Duodenal mucosa (tissue), 2 donors: ENCODE measurements at regions not wholly inside any gene's neighbourhood (a gene's known extent, or its start where the extent isn't known, plus 50 kb on each side); places are given as distances from the start of the nearest gene placed in this dataset.
"Not testable (repeated sequence)": the region's sequence is repeated elsewhere in the genome, so short reads cannot be mapped to it uniquely, and the experiment has no call there.

ENCODE experiments used
- H3K27ac ChIP-seq: one replicate; pipeline ENCODE4 v1.7.0; 2013; ENCODE audit warnings: low read depth, low read length
- H3K27me3 ChIP-seq, 2 donors: one replicate each; pipeline ENCODE4 v1.7.0; 2013; ENCODE audit warnings: low read length in 2 of 2, control low read depth in 1 of 2; ENCODE audit not compliant: insufficient read depth in 2 of 2, control insufficient read depth in 1 of 2
- H3K36me3 ChIP-seq, 2 donors: one replicate each; pipeline ENCODE4 v1.7.0; 2013; ENCODE audit warnings: low read length in 2 of 2, control low read depth in 1 of 2; ENCODE audit not compliant: insufficient read depth in 2 of 2, control insufficient read depth in 1 of 2
- H3K4me1 ChIP-seq, 2 donors: one replicate each; pipeline ENCODE4 v1.7.0; 2013; ENCODE audit warnings: low read length in 2 of 2, control low read depth in 1 of 2; ENCODE audit not compliant: insufficient read depth in 2 of 2, control insufficient read depth in 1 of 2
- H3K4me3 ChIP-seq, 2 donors: one replicate each; pipeline ENCODE4 v1.7.0; 2013; ENCODE audit warnings: low read length in 2 of 2, low read depth in 1 of 2
- H3K9ac ChIP-seq, 2 donors: one replicate each; pipeline ENCODE4 v1.7.0; 2013; ENCODE audit warnings: low read length in 2 of 2, low read depth in 1 of 2
- H3K9me3 ChIP-seq, 2 donors: one replicate each; pipeline ENCODE4 v1.7.0; 2013; ENCODE audit warnings: low read length in 2 of 2, control low read depth in 1 of 2; ENCODE audit not compliant: control insufficient read depth in 1 of 2

DNA sequence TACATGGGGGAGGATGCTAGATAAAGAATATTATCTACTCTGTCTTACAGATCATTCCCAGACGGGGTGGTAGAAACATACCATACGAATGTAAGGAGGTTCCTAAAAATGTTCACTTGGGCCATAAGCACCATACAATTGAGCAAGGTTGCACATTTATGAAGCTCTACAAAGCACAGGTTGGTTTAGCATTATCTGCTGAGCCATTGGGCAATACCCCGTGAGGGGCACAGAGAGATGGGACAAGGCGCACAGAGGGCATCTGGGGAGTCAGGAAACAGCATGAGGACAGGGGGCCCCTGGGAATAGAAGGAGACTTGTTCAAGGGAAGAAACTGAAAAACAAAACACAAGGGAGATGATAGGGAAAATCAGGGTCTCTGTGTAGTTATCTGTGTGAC is 305.3 kb downstream of the TRIML1 start:
- Histone ChIP-seq H3K27me3 (no peaks in the 10 kb centered on the region), H3K36me3 (no peaks in the 10 kb centered on the region), H3K9ac (no peak overlapping the region), H3K27ac (no peak overlapping the region), H3K4me3 (no peak overlapping the region), H3K9me3 (no peaks in the 10 kb centered on the region), H3K4me1 (no peaks in the 10 kb centered on the region)

- not testable (repeated sequence) for H3K27ac ChIP-seq, H3K9me3 ChIP-seq, H3K4me1 ChIP-seq, H3K9ac ChIP-seq, H3K4me3 ChIP-seq, H3K36me3 ChIP-seq, H3K27me3 ChIP-seq
These were observed 309.8 kb downstream of the TRIML1 start for GRCh38 chr4:188448996-188449395.

- H3K27ac ChIP-seq, result no peak overlapping the region
- H3K27me3 ChIP-seq, result no peaks in the 10 kb centered on the region
- H3K9me3 ChIP-seq, result no peaks in the 10 kb centered on the region
- no peak overlapping the region for H3K9ac ChIP-seq
- no peak overlapping the region for H3K4me3 ChIP-seq
- no peaks in the 10 kb centered on the region for H3K4me1 ChIP-seq
- no peaks in the 10 kb centered on the region for H3K36me3 ChIP-seq
These were observed 311.3 kb downstream of the TRIML1 start for GRCh38 chr4:188450571-188450970.

DNA sequence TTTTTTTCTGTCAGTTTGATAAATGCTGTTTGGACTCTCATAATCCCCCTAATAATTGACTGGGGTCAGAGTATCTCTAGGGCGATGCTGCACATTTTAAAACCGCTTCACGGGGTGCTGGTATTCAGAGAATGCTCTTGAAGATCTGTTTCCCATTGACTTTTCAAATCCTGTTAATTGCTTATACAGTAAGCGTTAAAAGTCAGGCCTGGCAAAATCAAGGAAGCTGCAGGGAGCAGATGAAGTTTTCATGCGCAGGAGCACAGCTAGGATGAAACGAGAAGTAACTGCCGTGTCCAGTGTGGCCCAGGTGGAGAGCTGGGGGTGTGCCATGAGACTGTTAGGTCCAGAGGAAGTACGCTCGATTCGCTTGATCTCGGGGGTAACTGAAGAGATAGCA is 312.9 kb downstream of the TRIML1 start:
- H3K9me3 ChIP-seq, result no peaks in the 10 kb centered on the region
- H3K27ac ChIP-seq, result no peak overlapping the region
- H3K9ac ChIP-seq, result no peak overlapping the region
- H3K36me3 ChIP-seq, result no peaks in the 10 kb centered on the region
- H3K4me3 ChIP-seq, result no peak overlapping the region
- no peaks in the 10 kb centered on the region for H3K27me3 ChIP-seq
- no peaks in the 10 kb centered on the region for H3K4me1 ChIP-seq

GRCh38 chr4:188454575-188454974 is 315.3 kb downstream of the TRIML1 start:
- no peaks in the 10 kb centered on the region for H3K9me3 ChIP-seq
- H3K4me3 ChIP-seq, result no peak overlapping the region
- no peak overlapping the region for H3K27ac ChIP-seq
- H3K27me3 ChIP-seq, result no peaks in the 10 kb centered on the region
- H3K9ac ChIP-seq, result no peak overlapping the region
- H3K4me1 ChIP-seq, result no peaks in the 10 kb centered on the region
- no peaks in the 10 kb centered on the region for H3K36me3 ChIP-seq

DNA sequence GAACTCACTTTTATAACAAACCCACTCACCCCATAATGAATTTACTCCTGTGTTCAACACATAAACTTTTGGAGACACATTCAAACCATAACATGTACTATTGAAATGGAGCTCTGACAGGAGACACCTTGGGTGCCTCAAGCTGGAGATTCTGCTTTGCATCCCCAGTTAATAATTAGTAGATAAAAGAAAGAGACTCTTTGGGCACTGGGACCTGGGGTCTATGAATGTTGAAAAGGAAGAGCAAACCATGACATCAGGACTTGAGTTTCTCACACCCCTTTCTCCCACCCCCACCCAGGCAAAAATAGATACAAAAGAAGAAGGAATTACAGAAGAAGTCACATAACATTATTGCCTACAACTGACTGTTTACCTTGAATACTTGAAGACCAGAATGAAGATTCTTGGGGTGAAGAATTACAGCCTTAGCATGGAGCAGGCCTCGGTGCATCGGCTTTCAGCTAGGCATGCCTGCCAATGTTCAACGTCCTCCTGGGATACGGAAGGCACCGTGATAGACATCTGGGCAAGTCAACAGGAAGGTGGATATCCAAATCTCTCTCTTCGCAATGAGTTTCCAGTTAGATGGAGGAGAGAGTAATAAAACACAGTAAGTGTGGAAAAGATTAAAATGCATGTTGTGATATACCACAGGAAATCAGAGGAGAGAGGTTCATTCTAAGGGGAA is 316.0 kb downstream of the TRIML1 start:
- H3K4me3 ChIP-seq, result no peak overlapping the region
- H3K9me3 ChIP-seq, result no peaks in the 10 kb centered on the region
- no peaks in the 10 kb centered on the region for H3K36me3 ChIP-seq
- no peak overlapping the region for H3K9ac ChIP-seq
- H3K27me3 ChIP-seq, result no peaks in the 10 kb centered on the region
- no peak overlapping the region for H3K27ac ChIP-seq
- no peaks in the 10 kb centered on the region for H3K4me1 ChIP-seq

DNA sequence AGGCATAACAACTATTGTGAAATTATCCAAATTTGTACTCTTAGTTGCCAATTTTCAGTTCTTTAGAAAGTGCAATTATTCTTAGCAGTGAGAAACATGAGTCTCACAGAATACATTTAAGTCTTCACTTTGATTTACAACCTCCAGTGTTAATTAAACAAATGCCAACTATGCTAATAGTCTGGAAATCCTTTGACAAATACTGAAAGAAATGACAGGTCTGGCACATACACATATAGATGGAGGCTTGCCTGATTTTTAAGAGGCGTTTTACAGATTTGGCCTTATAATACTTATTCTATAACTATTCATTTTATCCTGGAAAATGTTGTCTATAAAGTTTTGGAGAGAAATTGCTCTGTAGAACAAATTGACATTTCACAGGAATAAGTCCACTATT is 320.1 kb downstream of the TRIML1 start:
- Histone ChIP-seq H3K27me3 (no peaks in the 10 kb centered on the region), H3K9ac (no peak overlapping the region), H3K4me1 (no peaks in the 10 kb centered on the region), H3K4me3 (no peak overlapping the region), H3K27ac (no peak overlapping the region), H3K36me3 (no peaks in the 10 kb centered on the region), H3K9me3 (peaks cover 5% of the 10 kb centered on the region in 2 donors)

GRCh38 chr4:188463909-188464308 is 324.7 kb downstream of the TRIML1 start:
- Histone ChIP-seq H3K27me3 (no peaks in the 10 kb centered on the region), H3K9ac (no peak overlapping the region), H3K36me3 (no peaks in the 10 kb centered on the region), H3K9me3 (peaks cover 5% of the 10 kb centered on the region in 2 donors), H3K4me1 (no peaks in the 10 kb centered on the region), H3K27ac (no peak overlapping the region), H3K4me3 (no peak overlapping the region)

DNA sequence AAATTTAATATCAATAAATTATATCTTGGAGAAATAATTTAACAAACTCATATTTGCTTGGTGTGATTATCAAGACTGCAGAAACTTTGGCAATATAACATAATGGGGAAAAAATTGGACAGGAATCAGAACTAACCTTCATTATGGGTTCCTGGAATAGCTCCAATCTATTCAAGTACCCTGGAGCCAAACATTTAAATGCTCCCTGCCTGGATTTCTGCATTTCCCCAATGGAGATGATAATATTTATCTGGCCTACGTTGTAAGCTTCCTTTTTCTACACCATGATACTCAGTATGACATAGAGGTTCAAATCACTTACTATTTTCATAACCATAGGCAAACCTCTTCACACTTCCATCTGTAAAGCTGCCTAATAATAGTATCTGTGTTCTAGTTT is 326.8 kb downstream of the TRIML1 start:
- Histone ChIP-seq H3K27ac (no peak overlapping the region), H3K4me3 (no peak overlapping the region), H3K36me3 (no peaks in the 10 kb centered on the region), H3K27me3 (no peaks in the 10 kb centered on the region), H3K9me3 (peaks cover 5% of the 10 kb centered on the region in 2 donors), H3K9ac (no peak overlapping the region), H3K4me1 (no peaks in the 10 kb centered on the region)

DNA sequence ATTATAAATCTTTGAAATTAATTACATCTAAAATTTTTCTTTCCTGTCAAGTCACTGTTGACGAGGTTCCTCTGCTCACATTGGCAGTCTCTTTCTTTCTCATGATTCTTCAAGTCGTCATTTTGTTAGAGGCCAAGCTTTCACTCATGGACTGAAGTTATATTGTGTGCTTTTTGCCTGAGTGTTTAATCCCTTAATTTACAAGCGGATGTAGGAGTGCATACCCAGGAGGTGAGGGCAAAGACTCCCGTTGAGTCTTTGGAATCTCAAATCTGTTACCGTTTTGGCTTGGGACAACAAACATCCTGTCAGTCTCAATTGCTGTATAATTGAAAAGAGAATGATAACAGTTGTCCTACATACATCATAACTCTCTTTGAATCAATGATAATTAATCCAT is 345.0 kb downstream of the TRIML1 start:
- Histone ChIP-seq H3K27ac (no peak overlapping the region), H3K9me3 (no peaks in the 10 kb centered on the region), H3K9ac (no peak overlapping the region)

DNA sequence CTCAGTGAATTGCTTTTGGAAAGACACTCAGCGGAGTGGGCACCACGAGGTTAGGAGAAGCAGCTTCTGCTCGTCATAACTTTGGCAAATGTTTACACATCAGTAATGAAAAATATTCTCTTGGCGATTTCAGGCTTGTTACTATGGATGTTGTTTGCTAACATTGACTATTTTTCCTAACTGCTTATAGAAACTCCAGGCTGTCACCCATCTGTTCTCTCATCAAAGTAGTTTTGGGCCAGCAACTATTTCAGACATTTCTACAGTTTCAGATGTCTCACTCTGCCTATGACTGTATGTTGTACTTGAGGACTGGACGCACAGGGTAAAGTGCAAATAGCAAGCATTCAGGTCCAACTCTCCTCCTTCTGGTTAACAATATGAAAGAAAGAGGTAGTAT is 346.7 kb downstream of the TRIML1 start:
- no peak overlapping the region for H3K9ac ChIP-seq

More for the DNA sequence above, 345.0 kb downstream of the TRIML1 start:
- no peak overlapping the region for H3K4me3 ChIP-seq
- no peaks in the 10 kb centered on the region for H3K27me3 ChIP-seq
- no peaks in the 10 kb centered on the region for H3K36me3 ChIP-seq
- no peaks in the 10 kb centered on the region for H3K4me1 ChIP-seq

More for the DNA sequence above, 346.7 kb downstream of the TRIML1 start:
- Histone ChIP-seq H3K4me1 (no peaks in the 10 kb centered on the region), H3K27ac (no peak overlapping the region), H3K9me3 (no peaks in the 10 kb centered on the region), H3K36me3 (no peaks in the 10 kb centered on the region), H3K27me3 (no peaks in the 10 kb centered on the region), H3K4me3 (no peak overlapping the region)
